ENCODE measurements at regions not wholly inside any gene's neighbourhood (a gene's known extent, or its start where the extent isn't known, plus 50 kb on each side); places are given as distances from the start of the nearest gene placed in this dataset.

GRCh38 chr18:1958798-1959197 is 612.5 kb downstream of the METTL4 start:
- TF ChIP-seq CTCF (IDR thresholded peaks at IDR 0.05; ENCODE audit: control insufficient read depth, insufficient read depth, low read depth, low read length, missing control alignments), result no peak
- H3K4me3 ChIP-seq (ENCODE audit: control insufficient read depth, low read depth, low read length), result no peak overlapping the region
- DNase-seq (ENCODE audit: low read depth), result no peak

GRCh38 chr18:1965016-1965415 is 606.3 kb downstream of the METTL4 start:
- no peak for DNase-seq (ENCODE audit: low read depth)
- no peak for TF ChIP-seq CTCF (IDR thresholded peaks at IDR 0.05; ENCODE audit: control insufficient read depth, insufficient read depth, low read depth, low read length, missing control alignments)
- no peak overlapping the region for H3K4me3 ChIP-seq (ENCODE audit: control insufficient read depth, low read depth, low read length)

- no peak for TF ChIP-seq CTCF (IDR thresholded peaks at IDR 0.05; ENCODE audit: control insufficient read depth, insufficient read depth, low read depth, low read length, missing control alignments)
- DNase-seq (ENCODE audit: low read depth), result no peak
- H3K4me3 ChIP-seq (ENCODE audit: control insufficient read depth, low read depth, low read length), result no peak overlapping the region
Measured at GRCh38 chr18:1965541-1965940, 605.8 kb downstream of the METTL4 start.

GRCh38 chr18:1968801-1969498 is 602.4 kb downstream of the METTL4 start:
- TF ChIP-seq CTCF (IDR thresholded peaks at IDR 0.05; ENCODE audit: control insufficient read depth, insufficient read depth, low read depth, low read length, missing control alignments), result no peak
- DNase-seq (ENCODE audit: low read depth), result no peak
- H3K4me3 ChIP-seq (ENCODE audit: control insufficient read depth, low read depth, low read length), result no peak overlapping the region

- H3K4me3 ChIP-seq (ENCODE audit: control insufficient read depth, low read depth, low read length), result no peak overlapping the region
- no peak for TF ChIP-seq CTCF (IDR thresholded peaks at IDR 0.05; ENCODE audit: control insufficient read depth, insufficient read depth, low read depth, low read length, missing control alignments)
- no peak for DNase-seq (ENCODE audit: low read depth)
Measured at GRCh38 chr18:1976484-1976883, 594.8 kb downstream of the METTL4 start.

GRCh38 chr18:1982056-1982455 is 589.2 kb downstream of the METTL4 start:
- no peak for TF ChIP-seq CTCF (IDR thresholded peaks at IDR 0.05; ENCODE audit: control insufficient read depth, insufficient read depth, low read depth, low read length, missing control alignments)

More at GRCh38 chr18:1982056-1982455, 589.2 kb downstream of the METTL4 start:
- DNase-seq (ENCODE audit: low read depth), result no peak
- no peak overlapping the region for H3K4me3 ChIP-seq (ENCODE audit: control insufficient read depth, low read depth, low read length)

Data from AG09309 (cell line).